Gastroesophageal sphincter (tissue), 4 donors: ENCODE measurements at regions not wholly inside any gene's neighbourhood (a gene's known extent, or its start where the extent isn't known, plus 50 kb on each side); places are given as distances from the start of the nearest gene placed in this dataset.

ENCODE experiments used
- ATAC-seq: fragments of 150-250 bp; one replicate; pipeline ENCODE4 v1.9.1; 2016; ENCODE audit warnings: mild to moderate bottlenecking, moderate library complexity
- H3K27ac ChIP-seq, 4 donors: fragments of 200-600 bp; sonication (generic) in 3 of 4; 1 replicate in 3 of 4; 2 replicates in 1 of 4; pipeline ENCODE4 v1.5.1; 2016 to 2019
- H3K27me3 ChIP-seq: fragments of 200-600 bp; sonication (generic); one replicate; pipeline ENCODE4 v1.5.1; 2019
- H3K36me3 ChIP-seq, 2 donors: fragments of 200-600 bp; sonication (generic); one replicate each; pipeline ENCODE4 v1.5.1; 2019; ENCODE audit warnings: control low read depth in 1 of 2
- H3K4me1 ChIP-seq, 3 donors: fragments of 200-600 bp; sonication (generic); 1 replicate in 2 of 3; 2 replicates in 1 of 3; pipeline ENCODE4 v1.5.1; 2016 to 2019; ENCODE audit warnings: control low read depth in 2 of 3
- H3K4me3 ChIP-seq, 2 donors: fragments of 200-600 bp; sonication (generic); one replicate each; pipeline ENCODE4 v1.5.1; 2019; ENCODE audit warnings: mild to moderate bottlenecking in 1 of 2, moderate library complexity in 1 of 2
- H3K9me3 ChIP-seq, 3 donors: fragments of 200-600 bp; sonication (generic); one replicate each; pipeline ENCODE4 v1.5.1; 2017 to 2019; ENCODE audit warnings: control low read depth in 2 of 3
- CTCF ChIP-seq, 4 experiments: fragments of 200-600 bp in 2 of 4; fragments of 450-650 bp in 2 of 4; sonication (generic) in 1 of 4; IDR thresholded peaks; one replicate each; pipeline ENCODE4 v1.5.1; 2017 to 2019; ENCODE audit warnings: antibody characterized with exemption in 4 of 4, mild to moderate bottlenecking in 2 of 4, moderate library complexity in 2 of 4
- EP300 ChIP-seq: sonication (generic); formaldehyde crosslinking; IDR thresholded peaks from one replicate; pipeline ENCODE4 v1.6.1; 2017; ENCODE audit warnings: antibody characterized with exemption, mild to moderate bottlenecking
- POLR2A ChIP-seq, 2 donors: fragments of 450-650 bp; IDR thresholded peaks; one replicate each; pipeline ENCODE4 v1.6.1; 2017; ENCODE audit warnings: antibody characterized with exemption in 2 of 2, mild to moderate bottlenecking in 2 of 2, moderate library complexity in 1 of 2
- POLR2AphosphoS5 ChIP-seq: sonication (generic); formaldehyde crosslinking; IDR thresholded peaks from one replicate; pipeline ENCODE4 v1.6.1; 2017; ENCODE audit warnings: antibody characterized with exemption
- WGBS, 2 donors: methylation state at CpG; one replicate each; pipeline ENCODE4 v1.1.5; 2018; ENCODE audit warnings: low coverage in 1 of 2; 5-methylcytosine and 5-hydroxymethylcytosine counted together

GRCh38 chr5:128649192-128649591 is 111.1 kb upstream of the FBN2 start:
- no peak overlapping the region for H3K4me3 ChIP-seq
- H3K36me3 ChIP-seq, result no peaks in the 10 kb centered on the region
- peaks cover 0 to 7% (median 0%) of the 10 kb centered on the region in 3 donors for H3K9me3 ChIP-seq
- H3K27ac ChIP-seq, result no peak overlapping the region
- no peak for TF ChIP-seq CTCF (IDR thresholded peaks at IDR 0.05)
- no peaks in the 10 kb centered on the region for H3K27me3 ChIP-seq
- ATAC-seq, result no peak
- H3K4me1 ChIP-seq, result no peaks in the 10 kb centered on the region

DNA sequence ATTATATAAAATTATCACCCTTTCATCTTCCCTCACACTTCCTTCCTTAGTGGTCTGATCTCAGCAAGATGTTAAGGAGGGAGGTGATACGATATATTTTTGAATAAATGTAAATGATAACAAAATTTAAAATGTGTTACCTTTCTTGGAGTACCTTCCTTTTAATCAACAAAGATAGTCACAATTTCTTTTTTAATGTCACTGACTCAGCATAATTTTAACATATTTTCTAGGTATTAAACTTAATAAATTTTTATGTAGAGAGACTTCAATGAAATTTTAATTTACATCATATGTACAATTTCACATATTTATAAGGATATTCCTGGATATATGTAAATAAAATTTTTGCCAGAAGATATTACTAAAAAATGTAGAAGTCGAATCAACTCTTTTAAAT is 125.0 kb upstream of the FBN2 start:
- Histone ChIP-seq H3K36me3 (no peaks in the 10 kb centered on the region), H3K4me3 (no peak overlapping the region), H3K27ac (no peak overlapping the region), H3K9me3 (no peaks in the 10 kb centered on the region), H3K27me3 (no peaks in the 10 kb centered on the region), H3K4me1 (no peaks in the 10 kb centered on the region)
- TF ChIP-seq EP300 (no peak), CTCF (IDR thresholded peaks at IDR 0.05) (no peak), POLR2AphosphoS5 (no peak), POLR2A (IDR thresholded peaks at IDR 0.05) (no peak)
- ATAC-seq, result no peak
- 94 to 100% methylated on average over 2 of the region's 2 CpGs for WGBS, 2 donors

DNA sequence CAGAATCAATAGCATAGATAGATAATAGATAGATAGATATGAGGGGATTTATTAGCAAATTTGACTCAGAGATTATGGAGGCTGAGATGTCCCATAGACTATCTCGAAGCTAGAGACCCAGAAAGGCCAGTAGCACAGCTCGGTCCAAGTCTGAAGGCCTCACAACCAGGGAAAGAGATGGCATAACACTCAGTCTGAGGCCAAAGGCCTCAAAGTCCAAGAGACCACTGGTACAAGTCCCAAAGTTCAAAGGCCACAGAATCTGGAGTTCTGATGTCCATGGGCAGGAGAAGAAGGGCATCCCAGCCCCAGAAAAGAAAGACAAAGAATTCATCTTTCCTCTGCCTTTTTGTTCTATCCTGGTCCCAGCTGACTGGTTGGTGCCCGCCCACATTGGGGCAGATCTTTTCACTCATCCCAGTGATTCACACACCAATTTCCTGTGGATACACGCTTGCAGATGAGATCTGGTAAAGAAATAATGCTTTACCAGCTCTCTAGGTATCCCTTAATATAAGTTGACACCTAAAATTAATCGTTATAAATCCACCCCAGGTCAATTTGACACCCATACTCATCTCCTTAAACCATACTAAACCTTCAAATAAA is 127.8 kb upstream of the FBN2 start:
- TF ChIP-seq CTCF (IDR thresholded peaks at IDR 0.05), result no peak
- no peak for TF ChIP-seq EP300
- TF ChIP-seq POLR2AphosphoS5, result no peak
- no peak for TF ChIP-seq POLR2A (IDR thresholded peaks at IDR 0.05)
- Histone ChIP-seq H3K27ac (no peak overlapping the region), H3K36me3 (no peaks in the 10 kb centered on the region), H3K4me1 (no peaks in the 10 kb centered on the region), H3K27me3 (no peaks in the 10 kb centered on the region), H3K9me3 (no peaks in the 10 kb centered on the region), H3K4me3 (no peak overlapping the region)
- 78 to 95% methylated on average over 3 to 5 of the region's 5 CpGs for WGBS, 2 donors
- ATAC-seq, result no peak

DNA sequence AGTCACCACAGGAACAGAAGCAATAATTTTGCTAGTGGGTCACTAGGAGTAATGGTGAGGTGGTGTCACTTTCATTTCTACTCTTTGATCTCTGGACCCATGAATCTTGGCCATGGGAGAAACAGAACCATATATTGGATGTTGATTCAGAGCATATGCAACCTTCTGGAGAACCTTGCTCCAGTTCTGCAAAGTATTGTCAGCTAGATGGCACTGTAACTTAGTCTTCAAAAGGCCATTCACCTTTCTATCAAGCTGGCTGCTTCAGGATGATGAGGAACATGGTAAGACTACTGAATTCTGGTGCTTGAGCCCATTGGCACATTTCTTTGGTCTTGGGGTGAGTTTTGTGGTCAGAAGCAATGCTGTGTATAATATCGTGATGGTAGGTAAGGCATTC is 129.1 kb upstream of the FBN2 start:
- H3K4me1 ChIP-seq, result no peaks in the 10 kb centered on the region
- no peak for TF ChIP-seq CTCF (IDR thresholded peaks at IDR 0.05)
- no peak for TF ChIP-seq EP300
- TF ChIP-seq POLR2A (IDR thresholded peaks at IDR 0.05), result no peak
- no peak for TF ChIP-seq POLR2AphosphoS5
- WGBS, 2 donors, result 100% methylated on average over 1 of the region's 1 CpG
- no peaks in the 10 kb centered on the region for H3K36me3 ChIP-seq
- no peaks in the 10 kb centered on the region for H3K27me3 ChIP-seq
- H3K27ac ChIP-seq, result no peak overlapping the region
- ATAC-seq, result no peak
- no peak overlapping the region for H3K4me3 ChIP-seq
- H3K9me3 ChIP-seq, result no peaks in the 10 kb centered on the region

DNA sequence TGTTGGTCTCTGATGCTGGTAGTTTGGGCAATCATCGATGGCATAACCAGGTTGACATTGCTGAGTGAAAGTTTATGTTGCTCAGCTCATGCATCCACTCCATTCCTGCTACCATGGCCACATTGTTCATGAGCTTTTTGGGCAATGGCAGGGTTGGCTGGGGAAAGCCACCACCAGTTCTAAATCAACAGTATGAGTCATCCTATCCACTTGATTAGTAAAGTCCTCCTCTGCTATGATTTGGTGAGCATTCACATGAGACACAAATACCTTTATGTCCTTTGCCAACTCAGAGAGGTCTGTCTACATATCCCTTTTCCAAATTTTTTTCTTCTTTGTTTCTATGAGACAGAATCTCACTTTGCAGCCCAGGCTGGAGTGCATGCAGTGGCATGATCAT is 129.7 kb upstream of the FBN2 start:
- Histone ChIP-seq H3K27ac (no peak overlapping the region), H3K4me3 (no peak overlapping the region), H3K9me3 (no peaks in the 10 kb centered on the region), H3K27me3 (no peaks in the 10 kb centered on the region), H3K36me3 (no peaks in the 10 kb centered on the region), H3K4me1 (no peaks in the 10 kb centered on the region)
- ATAC-seq, result no peak
- WGBS, 2 donors, result 100% methylated on average over 1 of the region's 1 CpG; no CpG with 5 or more reads in 1 of the 2 donors
- TF ChIP-seq CTCF (IDR thresholded peaks at IDR 0.05), result no peak
- no peak for TF ChIP-seq EP300
